B cell (primary cell): ENCODE measurements at regions not wholly inside any gene's neighbourhood (a gene's known extent, or its start where the extent isn't known, plus 50 kb on each side); places are given as distances from the start of the nearest gene placed in this dataset.

ENCODE experiments used
- ATAC-seq: fragments of 200-7000 bp; cut with Tn5 transposase; one replicate; pipeline ENCODE4 v1.10.0; 2021; ENCODE audit warnings: low read depth, mild to moderate bottlenecking, moderate number of reproducible peaks, moderate library complexity
- CTCF ChIA-PET: fragments of 350-600 bp; sonication (Branson Sonifier 250); formaldehyde crosslinking; loops from one replicate; lab custom pipeline; 2021; ENCODE audit warnings: antibody characterized with exemption, inconsistent platforms; lab: Charles Lee
- POLR2A ChIA-PET: fragments of 350-600 bp; sonication (Branson Sonifier 250); formaldehyde crosslinking; loops from one replicate; lab custom pipeline; 2021; ENCODE audit warnings: antibody characterized with exemption; lab: Charles Lee
- DNase-seq: peaks from one replicate; pipeline ENCODE4 v3.0.0; 2013
- H2AFZ ChIP-seq: 2 replicates; pipeline ENCODE4 v1.6.1; 2012; ENCODE audit warnings: mild to moderate bottlenecking, low read depth, low read length; ENCODE audit not compliant: insufficient read depth, poor library complexity, severe bottlenecking
- H3K27ac ChIP-seq, 2 donors: 1 replicate in 1 of 2; 2 replicates in 1 of 2; pipeline ENCODE4 v1.5.1; 2012 to 2013; ENCODE audit warnings: low read length in 2 of 2, mild to moderate bottlenecking in 2 of 2, moderate library complexity in 1 of 2
- H3K27me3 ChIP-seq, 4 experiments: fragments of 200-600 bp in 1 of 4; sonication (generic) in 1 of 4; replicated peaks in 1 of 4; 1 replicate in 2 of 4; 2 replicates in 2 of 4; pipeline versions ENCODE4 v1.6.1 to v1.7.0; 2013 to 2016; ENCODE audit warnings: low read length in 3 of 4, mild to moderate bottlenecking in 2 of 4, mixed read lengths in 1 of 4, moderate library complexity in 1 of 4; ENCODE audit not compliant: insufficient read depth in 4 of 4, control insufficient read depth in 3 of 4; ENCODE audit errors: control extremely low read depth in 1 of 4
- H3K36me3 ChIP-seq, 2 experiments: replicated peaks in 1 of 2; 1 replicate in 1 of 2; 2 replicates in 1 of 2; pipeline versions ENCODE4 v1.6.1 to v1.7.1; 2013; ENCODE audit warnings: low read length in 1 of 2; ENCODE audit not compliant: insufficient read depth in 2 of 2, control insufficient read depth in 1 of 2; ENCODE audit errors: control extremely low read depth in 1 of 2, extremely low read depth in 1 of 2
- H3K4me1 ChIP-seq, 2 donors: fragments of 200-600 bp in 1 of 2; sonication (generic) in 1 of 2; 1 replicate in 1 of 2; 2 replicates in 1 of 2; pipeline versions ENCODE4 v1.5.1 to v1.6.1; 2013 to 2017; ENCODE audit warnings: low read length in 2 of 2; ENCODE audit not compliant: control insufficient read depth in 2 of 2, insufficient read depth in 2 of 2
- H3K4me2 ChIP-seq: replicated peaks from 2 replicates; pipeline ENCODE3; 2012; ENCODE audit warnings: mild to moderate bottlenecking, low read depth, low read length; ENCODE audit not compliant: poor library complexity, severe bottlenecking
- H3K4me3 ChIP-seq, 5 experiments: fragments of 200-600 bp in 1 of 5; sonication (generic) in 1 of 5; 1 replicate in 3 of 5; 2 replicates in 2 of 5; pipeline versions ENCODE4 v1.5.1 to v1.7.0; 2011 to 2016; ENCODE audit warnings: low read length in 4 of 5, mild to moderate bottlenecking in 4 of 5, low read depth in 2 of 5, control low read depth in 1 of 5, moderate library complexity in 1 of 5; ENCODE audit not compliant: insufficient read depth in 1 of 5; ENCODE audit errors: control extremely low read depth in 1 of 5, extremely low read depth in 1 of 5
- H3K79me2 ChIP-seq: fragments of 200-600 bp; sonication (generic); one replicate; pipeline ENCODE4 v1.6.0; 2016; ENCODE audit warnings: low read length; ENCODE audit not compliant: control insufficient read depth, insufficient read depth
- H3K9ac ChIP-seq: fragments of 200-600 bp; sonication (generic); 2 replicates; pipeline ENCODE4 v1.6.1; 2017; ENCODE audit warnings: mild to moderate bottlenecking, low read length, moderate library complexity
- H3K9me3 ChIP-seq, 3 donors: one replicate each; pipeline versions ENCODE4 v1.6.1 to v1.7.1; 2013; ENCODE audit warnings: low read length in 2 of 3; ENCODE audit not compliant: control insufficient read depth in 2 of 3, insufficient read depth in 1 of 3; ENCODE audit errors: control extremely low read depth in 1 of 3
- H4K20me1 ChIP-seq: 2 replicates; pipeline ENCODE4 v1.6.0; 2012; ENCODE audit warnings: mild to moderate bottlenecking, low read length; ENCODE audit not compliant: insufficient read depth, control insufficient read depth, poor library complexity, severe bottlenecking
- H3K27ac Mint-ChIP-seq: one replicate; pipeline ENCODE4 v1.8.0; 2021; ENCODE audit warnings: mixed read lengths
- H3K27me3 Mint-ChIP-seq: one replicate; pipeline ENCODE4 v1.8.0; 2021; ENCODE audit warnings: mixed read lengths
- H3K4me1 Mint-ChIP-seq: one replicate; pipeline ENCODE4 v1.8.0; 2021; ENCODE audit warnings: mixed read lengths
- H3K4me3 Mint-ChIP-seq: one replicate; pipeline ENCODE4 v1.8.0; 2021; ENCODE audit warnings: mixed read lengths
- H3K9me3 Mint-ChIP-seq: one replicate; pipeline ENCODE4 v1.8.0; 2022; ENCODE audit warnings: mixed read lengths; ENCODE audit not compliant: insufficient read depth
- CTCF ChIP-seq: fragments of 200-600 bp; IDR thresholded peaks from one replicate; pipeline ENCODE4 v1.8.0; 2022; ENCODE audit warnings: antibody characterized with exemption, mild to moderate bottlenecking
- EZH2 ChIP-seq: IDR thresholded peaks from 2 replicates; pipeline ENCODE4 v1.6.1; 2012; ENCODE audit warnings: borderline replicate concordance, low read depth, mild to moderate bottlenecking, moderate library complexity, low read length; ENCODE audit not compliant: insufficient read depth, poor library complexity, severe bottlenecking
- WGBS: methylation state at CpG from one replicate; pipeline ENCODE4 v1.1.5; 2013; ENCODE audit warnings: missing lambda C conversion rate; ENCODE audit not compliant: insufficient coverage; 5-methylcytosine and 5-hydroxymethylcytosine counted together
- intact Hi-C: fragments of 100-400 bp; cut with micrococcal nuclease; formaldehyde crosslinking; loops from one replicate; pipeline ENCODE4 v1.10.0; 2022

GRCh38 chr7:152969839-152970238 is 210.3 kb downstream of the ACTR3B start:
- no peak overlapping the region for H3K9ac ChIP-seq
- H3K4me2 ChIP-seq: no peak overlapping the region
- CTCF ChIA-PET: no interaction called here
- no peak overlapping the region for H3K27ac ChIP-seq
- WGBS: 67% methylated on average over 1 of the region's 1 CpG
- no peak overlapping the region for H3K4me3 ChIP-seq
- Mint-ChIP-seq H3K27ac (no peak overlapping the region), H3K4me1 (no peaks in the 10 kb centered on the region), H3K4me3 (no peak overlapping the region), H3K27me3 (no peaks in the 10 kb centered on the region), H3K9me3 (no peaks in the 10 kb centered on the region)
- H3K36me3 ChIP-seq: no peaks in the 10 kb centered on the region
- intact Hi-C loops: no loop called here
- H3K9me3 ChIP-seq: peaks cover 0 to 9% (median 0%) of the 10 kb centered on the region in 3 donors
- DNase-seq (no peak), ATAC-seq (no peak)
- no peaks in the 10 kb centered on the region for H3K79me2 ChIP-seq
- no peak overlapping the region for H2AFZ ChIP-seq
- H4K20me1 ChIP-seq: no peaks in the 10 kb centered on the region
- no peaks in the 10 kb centered on the region for H3K4me1 ChIP-seq
- TF ChIP-seq CTCF: no peak
- TF ChIP-seq EZH2: no peak
- H3K27me3 ChIP-seq: no peaks in the 10 kb centered on the region
- POLR2A ChIA-PET: no interaction called here

DNA sequence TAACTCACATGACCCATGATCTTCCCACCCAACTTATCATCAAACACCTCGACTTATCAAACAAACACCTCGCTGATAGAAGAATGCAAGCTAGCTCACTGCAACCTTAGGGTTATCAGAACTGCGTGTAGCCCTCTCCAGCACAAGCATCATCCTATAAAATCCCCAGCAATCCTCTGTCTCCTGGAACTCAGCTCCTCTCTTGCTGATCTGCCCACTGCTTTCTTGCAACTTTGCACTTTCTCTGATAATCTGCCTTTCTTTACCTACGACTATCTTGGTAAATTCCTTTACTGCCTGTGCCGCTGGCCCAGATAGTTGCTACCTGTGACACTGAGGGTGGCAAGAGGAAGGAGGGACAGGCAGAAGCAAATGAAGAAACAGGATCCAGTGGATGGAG is 210.9 kb downstream of the ACTR3B start:
- no peak for DNase-seq
- no peaks in the 10 kb centered on the region for H3K4me1 ChIP-seq
- POLR2A ChIA-PET: no interaction called here
- Mint-ChIP-seq H3K9me3 (no peaks in the 10 kb centered on the region), H3K27me3 (no peaks in the 10 kb centered on the region), H3K4me3 (no peak overlapping the region), H3K27ac (no peak overlapping the region), H3K4me1 (no peaks in the 10 kb centered on the region)
- no peak overlapping the region for H3K4me3 ChIP-seq
- no peaks in the 10 kb centered on the region for H3K36me3 ChIP-seq
- 91% methylated on average over 3 of the region's 5 CpGs for WGBS
- H3K27me3 ChIP-seq: no peaks in the 10 kb centered on the region
- H3K9ac ChIP-seq: no peak overlapping the region
- TF ChIP-seq CTCF (no peak), EZH2 (no peak)
- peaks cover 0 to 9% (median 0%) of the 10 kb centered on the region in 3 donors for H3K9me3 ChIP-seq
- H2AFZ ChIP-seq: no peak overlapping the region
- no peak overlapping the region for H3K27ac ChIP-seq
- H3K4me2 ChIP-seq: no peak overlapping the region
- ATAC-seq: no peak
- intact Hi-C loops: no loop called here
- CTCF ChIA-PET: no interaction called here
- no peaks in the 10 kb centered on the region for H3K79me2 ChIP-seq
- no peaks in the 10 kb centered on the region for H4K20me1 ChIP-seq
